GM21717 (cell line): ENCODE measurements at regions not wholly inside any gene's neighbourhood (a gene's known extent, or its start where the extent isn't known, plus 50 kb on each side); places are given as distances from the start of the nearest gene placed in this dataset.
"Not testable (repeated sequence)": the region's sequence is repeated elsewhere in the genome, so short reads cannot be mapped to it uniquely, and the experiment has no call there.

Source experiments
- ATAC-seq: cut with Tn5 transposase; IDR thresholded peaks from one replicate; pipeline ENCODE4 v1.9.1; 2021; ENCODE audit warnings: mild to moderate bottlenecking, moderate library complexity; ENCODE audit not compliant: unreplicated experiment

- ATAC-seq = no peak
Observed at GRCh38 chr5:162931501-162931900, 505.9 kb upstream of the CCNG1 start.

GRCh38 chr5:162939991-162940390 lies 497.4 kb upstream of the CCNG1 start:
- ATAC-seq = no peak

GRCh38 chr5:162948677-162949076 lies 488.7 kb upstream of the CCNG1 start:
- no peak for ATAC-seq

GRCh38 chr5:162956570-162956969 lies 480.8 kb upstream of the CCNG1 start:
- no peak for ATAC-seq

GRCh38 chr5:162964144-162964543 lies 473.3 kb upstream of the CCNG1 start:
- ATAC-seq = not testable (repeated sequence)

GRCh38 chr5:162990063-162990462 lies 447.3 kb upstream of the CCNG1 start:
- no peak for ATAC-seq

GRCh38 chr5:162990856-162991497 lies 446.4 kb upstream of the CCNG1 start:
- no peak for ATAC-seq

GRCh38 chr5:162995568-162995967 lies 441.8 kb upstream of the CCNG1 start:
- ATAC-seq = no peak

- no peak for ATAC-seq
Observed at GRCh38 chr5:162996053-162996452, 441.3 kb upstream of the CCNG1 start.

- ATAC-seq = no peak
Observed at GRCh38 chr5:163005949-163006348, 431.4 kb upstream of the CCNG1 start.

GRCh38 chr5:163022582-163023128 lies 414.7 kb upstream of the CCNG1 start:
- no peak for ATAC-seq

- no peak for ATAC-seq
Observed at GRCh38 chr5:163023846-163024245, 413.5 kb upstream of the CCNG1 start.

GRCh38 chr5:163024936-163025335 lies 412.5 kb upstream of the CCNG1 start:
- ATAC-seq = no peak

- no peak for ATAC-seq
Observed at GRCh38 chr5:163033656-163034055, 403.7 kb upstream of the CCNG1 start.

- no peak for ATAC-seq
Observed at GRCh38 chr5:163041254-163041653, 396.1 kb upstream of the CCNG1 start.

GRCh38 chr5:163079618-163080017 lies 357.8 kb upstream of the CCNG1 start:
- peak; percentile 78 for ATAC-seq

- no peak for ATAC-seq
Observed at GRCh38 chr5:163089230-163089629, 348.2 kb upstream of the CCNG1 start.

GRCh38 chr5:163089926-163090325 lies 347.5 kb upstream of the CCNG1 start:
- no peak for ATAC-seq

- peak; percentile 97 for ATAC-seq
Observed at GRCh38 chr5:163094492-163095180, 342.8 kb upstream of the CCNG1 start.

GRCh38 chr5:163104464-163104863 lies 332.9 kb upstream of the CCNG1 start:
- ATAC-seq = no peak

- peak; percentile 36 for ATAC-seq
Observed at GRCh38 chr5:163105456-163105855, 331.9 kb upstream of the CCNG1 start.

- ATAC-seq = peak; percentile 89
Observed at GRCh38 chr5:163106098-163106497, 331.3 kb upstream of the CCNG1 start.
